B cell (primary cell): ENCODE measurements at regions not wholly inside any gene's neighbourhood (a gene's known extent, or its start where the extent isn't known, plus 50 kb on each side); places are given as distances from the start of the nearest gene placed in this dataset.

Experiments
- ATAC-seq: fragments of 200-7000 bp; cut with Tn5 transposase; one replicate; pipeline ENCODE4 v1.10.0; 2021; ENCODE audit warnings: low read depth, mild to moderate bottlenecking, moderate number of reproducible peaks, moderate library complexity
- CTCF ChIA-PET: fragments of 350-600 bp; sonication (Branson Sonifier 250); formaldehyde crosslinking; loops from one replicate; lab custom pipeline; 2021; ENCODE audit warnings: antibody characterized with exemption, inconsistent platforms; lab: Charles Lee
- POLR2A ChIA-PET: fragments of 350-600 bp; sonication (Branson Sonifier 250); formaldehyde crosslinking; loops from one replicate; lab custom pipeline; 2021; ENCODE audit warnings: antibody characterized with exemption; lab: Charles Lee
- DNase-seq: peaks from one replicate; pipeline ENCODE4 v3.0.0; 2013
- H2AFZ ChIP-seq: 2 replicates; pipeline ENCODE4 v1.6.1; 2012; ENCODE audit warnings: mild to moderate bottlenecking, low read depth, low read length; ENCODE audit not compliant: insufficient read depth, poor library complexity, severe bottlenecking
- H3K27ac ChIP-seq, 2 donors: 1 replicate in 1 of 2; 2 replicates in 1 of 2; pipeline ENCODE4 v1.5.1; 2012 to 2013; ENCODE audit warnings: low read length in 2 of 2, mild to moderate bottlenecking in 2 of 2, moderate library complexity in 1 of 2
- H3K27me3 ChIP-seq, 4 experiments: fragments of 200-600 bp in 1 of 4; sonication (generic) in 1 of 4; replicated peaks in 1 of 4; 1 replicate in 2 of 4; 2 replicates in 2 of 4; pipeline versions ENCODE4 v1.6.1 to v1.7.0; 2013 to 2016; ENCODE audit warnings: low read length in 3 of 4, mild to moderate bottlenecking in 2 of 4, mixed read lengths in 1 of 4, moderate library complexity in 1 of 4; ENCODE audit not compliant: insufficient read depth in 4 of 4, control insufficient read depth in 3 of 4; ENCODE audit errors: control extremely low read depth in 1 of 4
- H3K36me3 ChIP-seq, 2 experiments: replicated peaks in 1 of 2; 1 replicate in 1 of 2; 2 replicates in 1 of 2; pipeline versions ENCODE4 v1.6.1 to v1.7.1; 2013; ENCODE audit warnings: low read length in 1 of 2; ENCODE audit not compliant: insufficient read depth in 2 of 2, control insufficient read depth in 1 of 2; ENCODE audit errors: control extremely low read depth in 1 of 2, extremely low read depth in 1 of 2
- H3K4me1 ChIP-seq, 2 donors: fragments of 200-600 bp in 1 of 2; sonication (generic) in 1 of 2; 1 replicate in 1 of 2; 2 replicates in 1 of 2; pipeline versions ENCODE4 v1.5.1 to v1.6.1; 2013 to 2017; ENCODE audit warnings: low read length in 2 of 2; ENCODE audit not compliant: control insufficient read depth in 2 of 2, insufficient read depth in 2 of 2
- H3K4me2 ChIP-seq: replicated peaks from 2 replicates; pipeline ENCODE3; 2012; ENCODE audit warnings: mild to moderate bottlenecking, low read depth, low read length; ENCODE audit not compliant: poor library complexity, severe bottlenecking
- H3K4me3 ChIP-seq, 5 experiments: fragments of 200-600 bp in 1 of 5; sonication (generic) in 1 of 5; 1 replicate in 3 of 5; 2 replicates in 2 of 5; pipeline versions ENCODE4 v1.5.1 to v1.7.0; 2011 to 2016; ENCODE audit warnings: low read length in 4 of 5, mild to moderate bottlenecking in 4 of 5, low read depth in 2 of 5, control low read depth in 1 of 5, moderate library complexity in 1 of 5; ENCODE audit not compliant: insufficient read depth in 1 of 5; ENCODE audit errors: control extremely low read depth in 1 of 5, extremely low read depth in 1 of 5
- H3K79me2 ChIP-seq: fragments of 200-600 bp; sonication (generic); one replicate; pipeline ENCODE4 v1.6.0; 2016; ENCODE audit warnings: low read length; ENCODE audit not compliant: control insufficient read depth, insufficient read depth
- H3K9ac ChIP-seq: fragments of 200-600 bp; sonication (generic); 2 replicates; pipeline ENCODE4 v1.6.1; 2017; ENCODE audit warnings: mild to moderate bottlenecking, low read length, moderate library complexity
- H3K9me3 ChIP-seq, 3 donors: one replicate each; pipeline versions ENCODE4 v1.6.1 to v1.7.1; 2013; ENCODE audit warnings: low read length in 2 of 3; ENCODE audit not compliant: control insufficient read depth in 2 of 3, insufficient read depth in 1 of 3; ENCODE audit errors: control extremely low read depth in 1 of 3
- H4K20me1 ChIP-seq: 2 replicates; pipeline ENCODE4 v1.6.0; 2012; ENCODE audit warnings: mild to moderate bottlenecking, low read length; ENCODE audit not compliant: insufficient read depth, control insufficient read depth, poor library complexity, severe bottlenecking
- H3K27ac Mint-ChIP-seq: one replicate; pipeline ENCODE4 v1.8.0; 2021; ENCODE audit warnings: mixed read lengths
- H3K27me3 Mint-ChIP-seq: one replicate; pipeline ENCODE4 v1.8.0; 2021; ENCODE audit warnings: mixed read lengths
- H3K4me1 Mint-ChIP-seq: one replicate; pipeline ENCODE4 v1.8.0; 2021; ENCODE audit warnings: mixed read lengths
- H3K4me3 Mint-ChIP-seq: one replicate; pipeline ENCODE4 v1.8.0; 2021; ENCODE audit warnings: mixed read lengths
- H3K9me3 Mint-ChIP-seq: one replicate; pipeline ENCODE4 v1.8.0; 2022; ENCODE audit warnings: mixed read lengths; ENCODE audit not compliant: insufficient read depth
- CTCF ChIP-seq: fragments of 200-600 bp; IDR thresholded peaks from one replicate; pipeline ENCODE4 v1.8.0; 2022; ENCODE audit warnings: antibody characterized with exemption, mild to moderate bottlenecking
- EZH2 ChIP-seq: IDR thresholded peaks from 2 replicates; pipeline ENCODE4 v1.6.1; 2012; ENCODE audit warnings: borderline replicate concordance, low read depth, mild to moderate bottlenecking, moderate library complexity, low read length; ENCODE audit not compliant: insufficient read depth, poor library complexity, severe bottlenecking
- WGBS: methylation state at CpG from one replicate; pipeline ENCODE4 v1.1.5; 2013; ENCODE audit warnings: missing lambda C conversion rate; ENCODE audit not compliant: insufficient coverage; 5-methylcytosine and 5-hydroxymethylcytosine counted together
- intact Hi-C: fragments of 100-400 bp; cut with micrococcal nuclease; formaldehyde crosslinking; loops from one replicate; pipeline ENCODE4 v1.10.0; 2022

GRCh38 chr1:58881471-58881994 is 97.7 kb upstream of the JUN start:
- Mint-ChIP-seq H3K27me3 (no peaks in the 10 kb centered on the region), H3K4me1 (peaks cover 21% of the 10 kb centered on the region), H3K4me3 (no peak overlapping the region), H3K9me3 (no peaks in the 10 kb centered on the region), H3K27ac (no peak overlapping the region)
- H3K4me1 ChIP-seq, result peaks cover 22 to 26% of the 10 kb centered on the region in 2 donors
- H3K27ac ChIP-seq, result no peak overlapping the region
- DNase-seq (no peak), ATAC-seq (no peak)
- H3K79me2 ChIP-seq, result no peaks in the 10 kb centered on the region
- no peaks in the 10 kb centered on the region for H3K9me3 ChIP-seq
- intact Hi-C loops, result no loop called here
- H3K36me3 ChIP-seq, result no peaks in the 10 kb centered on the region
- H2AFZ ChIP-seq, result no peak overlapping the region
- H4K20me1 ChIP-seq, result no peaks in the 10 kb centered on the region
- 87% methylated on average over 3 of the region's 3 CpGs for WGBS
- ChIA-PET CTCF (no interaction called here), POLR2A (no interaction called here)
- TF ChIP-seq EZH2, result no peak
- TF ChIP-seq CTCF, result no peak
- H3K27me3 ChIP-seq, result no peaks in the 10 kb centered on the region
- no peak overlapping the region for H3K4me2 ChIP-seq
- no peak overlapping the region for H3K4me3 ChIP-seq
- H3K9ac ChIP-seq, result no peak overlapping the region

- DNase-seq, result no peak
- WGBS, result 84% methylated on average over 12 of the region's 12 CpGs
- Mint-ChIP-seq H3K4me1 (peaks cover 21% of the 10 kb centered on the region), H3K9me3 (no peaks in the 10 kb centered on the region), H3K4me3 (no peak overlapping the region), H3K27ac (no peak overlapping the region), H3K27me3 (no peaks in the 10 kb centered on the region)
- no peak for ATAC-seq
- Histone ChIP-seq H3K4me3 (no peak overlapping the region), H2AFZ (no peak overlapping the region), H3K4me2 (peak overlapping the region; percentile 41), H3K4me1 (peaks cover 22 to 26% of the 10 kb centered on the region in 2 donors), H3K27me3 (no peaks in the 10 kb centered on the region), H3K9me3 (no peaks in the 10 kb centered on the region), H3K9ac (no peak overlapping the region), H4K20me1 (no peaks in the 10 kb centered on the region), H3K27ac (no peak overlapping the region), H3K79me2 (no peaks in the 10 kb centered on the region), H3K36me3 (no peaks in the 10 kb centered on the region)
- POLR2A ChIA-PET, result no interaction called here
- CTCF ChIA-PET, result no interaction called here
- TF ChIP-seq CTCF (no peak), EZH2 (no peak)
- intact Hi-C loops, result no loop called here
These were observed 98.6 kb upstream of the JUN start for GRCh38 chr1:58882322-58882948.
